ENCODE measurements at regions not wholly inside any gene's neighbourhood (a gene's known extent, or its start where the extent isn't known, plus 50 kb on each side); places are given as distances from the start of the nearest gene placed in this dataset.

DNA sequence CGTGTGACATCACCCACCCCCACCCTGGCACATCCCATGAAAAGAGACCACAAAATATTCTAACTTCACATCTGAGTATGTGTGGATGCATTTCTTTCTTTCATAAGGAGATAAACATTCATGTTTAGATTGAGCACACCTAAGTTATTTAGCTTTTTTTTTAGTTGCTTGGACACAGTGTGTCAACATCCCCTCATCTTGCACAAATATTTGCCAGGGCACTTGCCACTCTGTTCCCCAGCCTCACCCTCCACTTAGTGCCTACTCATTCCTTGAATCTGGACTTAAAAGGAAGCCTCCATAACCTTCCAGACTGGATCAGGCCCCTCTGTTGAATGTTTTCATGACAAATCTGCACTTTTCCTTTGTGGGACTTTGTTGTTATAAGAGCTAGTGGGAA lies 338.9 kb upstream of the IGFBP3 start:
- no peaks in the 10 kb centered on the region for H3K36me3 ChIP-seq (ENCODE audit: control insufficient read depth, insufficient read depth, low read length)
- H3K4me3 ChIP-seq (ENCODE audit: low read length): no peak overlapping the region
- Mint-ChIP-seq H3K4me3 (no peak overlapping the region), H3K27ac (no peak overlapping the region), H3K4me1 (no peaks in the 10 kb centered on the region), H3K36me3 (peaks cover 5% of the 10 kb centered on the region), H3K27me3 (ENCODE audit: low read depth in 2 of 2) (no peaks in the 10 kb centered on the region), H3K9me3 (peaks cover 8 to 12% of the 10 kb centered on the region in 2 donors)
- H3K9me3 ChIP-seq (ENCODE audit: control insufficient read depth, insufficient read depth, low read length): peaks cover 14% of the 10 kb centered on the region
- intact Hi-C loops (cut with micrococcal nuclease): no loop called here
- no peaks in the 10 kb centered on the region for H3K27me3 ChIP-seq (ENCODE audit: control insufficient read depth, insufficient read depth, low read length)
- TF ChIP-seq, protein P1, sequence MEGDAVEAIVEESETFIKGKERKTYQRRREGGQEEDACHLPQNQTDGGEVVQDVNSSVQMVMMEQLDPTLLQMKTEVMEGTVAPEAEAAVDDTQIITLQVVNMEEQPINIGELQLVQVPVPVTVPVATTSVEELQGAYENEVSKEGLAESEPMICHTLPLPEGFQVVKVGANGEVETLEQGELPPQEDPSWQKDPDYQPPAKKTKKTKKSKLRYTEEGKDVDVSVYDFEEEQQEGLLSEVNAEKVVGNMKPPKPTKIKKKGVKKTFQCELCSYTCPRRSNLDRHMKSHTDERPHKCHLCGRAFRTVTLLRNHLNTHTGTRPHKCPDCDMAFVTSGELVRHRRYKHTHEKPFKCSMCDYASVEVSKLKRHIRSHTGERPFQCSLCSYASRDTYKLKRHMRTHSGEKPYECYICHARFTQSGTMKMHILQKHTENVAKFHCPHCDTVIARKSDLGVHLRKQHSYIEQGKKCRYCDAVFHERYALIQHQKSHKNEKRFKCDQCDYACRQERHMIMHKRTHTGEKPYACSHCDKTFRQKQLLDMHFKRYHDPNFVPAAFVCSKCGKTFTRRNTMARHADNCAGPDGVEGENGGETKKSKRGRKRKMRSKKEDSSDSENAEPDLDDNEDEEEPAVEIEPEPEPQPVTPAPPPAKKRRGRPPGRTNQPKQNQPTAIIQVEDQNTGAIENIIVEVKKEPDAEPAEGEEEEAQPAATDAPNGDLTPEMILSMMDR (IDR thresholded peaks at IDR 0.05): no peak
- H3K27ac ChIP-seq (ENCODE audit: low read length): no peak overlapping the region
- DNase-seq (no peak), ATAC-seq (no peak)
- no peaks in the 10 kb centered on the region for H3K4me1 ChIP-seq (ENCODE audit: control insufficient read depth, insufficient read depth, low read length)
- WGBS (ENCODE audit: insufficient coverage): no CpG with 5 or more reads among the region's 1 CpG

DNA sequence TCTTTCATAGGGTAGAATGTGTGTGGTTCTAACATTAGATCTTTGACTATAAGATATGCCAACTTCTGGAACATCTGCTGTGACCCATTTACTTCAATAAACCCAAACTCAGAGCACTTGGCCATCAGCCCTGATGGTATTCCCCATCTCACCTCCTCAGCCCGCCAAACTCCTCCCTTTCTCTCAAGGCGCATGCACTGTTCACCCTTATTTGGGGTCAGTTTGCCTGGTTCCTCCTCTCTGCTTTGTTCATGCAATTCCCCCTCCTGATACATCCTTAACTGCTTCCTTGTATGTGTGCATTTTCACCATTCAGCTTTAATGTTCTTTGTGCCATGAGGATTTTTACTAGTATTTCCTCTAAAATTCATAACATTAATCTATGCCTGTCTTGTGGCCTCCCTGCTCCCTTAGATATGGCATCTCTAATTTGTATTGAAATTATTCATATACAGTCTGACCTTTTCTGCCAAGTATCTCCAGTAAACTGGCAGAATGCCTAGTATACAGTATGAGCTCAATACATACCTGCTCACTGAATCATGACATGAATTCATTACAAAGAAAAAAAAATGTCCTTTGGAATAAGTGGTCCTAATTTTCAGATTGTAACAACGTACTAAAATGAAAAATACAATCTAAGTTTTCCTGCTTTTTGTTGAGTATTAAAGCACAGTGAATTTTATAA lies 336.8 kb upstream of the IGFBP3 start:
- Histone ChIP-seq H3K4me1 (ENCODE audit: control insufficient read depth, insufficient read depth, low read length) (no peaks in the 10 kb centered on the region), H3K4me3 (ENCODE audit: low read length) (no peak overlapping the region), H3K27me3 (ENCODE audit: control insufficient read depth, insufficient read depth, low read length) (no peaks in the 10 kb centered on the region), H3K36me3 (ENCODE audit: control insufficient read depth, insufficient read depth, low read length) (no peaks in the 10 kb centered on the region), H3K27ac (ENCODE audit: low read length) (no peak overlapping the region), H3K9me3 (ENCODE audit: control insufficient read depth, insufficient read depth, low read length) (peaks cover 14% of the 10 kb centered on the region)
- WGBS (ENCODE audit: insufficient coverage): 95% methylated on average over 2 of the region's 3 CpGs
- DNase-seq (no peak), ATAC-seq (no peak)
- Mint-ChIP-seq H3K36me3 (peaks cover 5% of the 10 kb centered on the region), H3K4me1 (no peaks in the 10 kb centered on the region), H3K4me3 (no peak overlapping the region), H3K27me3 (ENCODE audit: low read depth in 2 of 2) (no peaks in the 10 kb centered on the region), H3K27ac (no peak overlapping the region), H3K9me3 (peaks cover 11 to 12% of the 10 kb centered on the region in 2 donors)
- TF ChIP-seq, protein P1 (IDR thresholded peaks at IDR 0.05): no peak
- intact Hi-C loops (cut with micrococcal nuclease): no loop called here

- Mint-ChIP-seq H3K27me3 (ENCODE audit: low read depth in 2 of 2) (no peaks in the 10 kb centered on the region), H3K9me3 (peaks cover 10 to 13% of the 10 kb centered on the region in 2 donors), H3K4me1 (no peaks in the 10 kb centered on the region), H3K36me3 (peaks cover 3% of the 10 kb centered on the region), H3K27ac (no peak overlapping the region), H3K4me3 (no peak overlapping the region)
- Histone ChIP-seq H3K4me3 (ENCODE audit: low read length) (no peak overlapping the region), H3K27me3 (ENCODE audit: control insufficient read depth, insufficient read depth, low read length) (no peaks in the 10 kb centered on the region), H3K36me3 (ENCODE audit: control insufficient read depth, insufficient read depth, low read length) (no peaks in the 10 kb centered on the region), H3K4me1 (ENCODE audit: control insufficient read depth, insufficient read depth, low read length) (no peaks in the 10 kb centered on the region), H3K9me3 (ENCODE audit: control insufficient read depth, insufficient read depth, low read length) (peaks cover 14% of the 10 kb centered on the region), H3K27ac (ENCODE audit: low read length) (no peak overlapping the region)
- TF ChIP-seq, protein P1 (IDR thresholded peaks at IDR 0.05): no peak
- ATAC-seq (no peak), DNase-seq (no peak)
- WGBS (ENCODE audit: insufficient coverage): 86% methylated on average over 7 of the region's 8 CpGs
- intact Hi-C loops (cut with micrococcal nuclease): no loop called here
These were observed 336.0 kb upstream of the IGFBP3 start for GRCh38 chr7:46256870-46257661.

All from natural killer cell (primary cell).